K562 (cell line): ENCODE measurements at regions not wholly inside any gene's neighbourhood (a gene's known extent, or its start where the extent isn't known, plus 50 kb on each side); places are given as distances from the start of the nearest gene placed in this dataset.

Experiments
- ATAC-seq: fragments of 200-7000 bp; cut with Tn5 transposase; 3 replicates; pipeline ENCODE4 v1.9.1; 2020; ENCODE audit warnings: moderate library complexity
- BruUV-seq: library from RNA; stranded (reverse); fragments of 400-500 nt; replicated peaks from 2 replicates; lab custom pipeline; 2021; lab: Mats Ljungman, UMichigan
- CTCF ChIA-PET: fragments of 300-600 bp; formaldehyde crosslinking; extraction: SDS; loops from one replicate; lab custom pipeline; 2021; ENCODE audit warnings: low intra/inter-chr PET ratio; lab: Yijun Ruan, JAX
- POLR2A ChIA-PET: fragments of 300-600, 350-650 bp; sonication (Branson Sonifier 250); formaldehyde crosslinking; extraction: SDS; loops from one replicate; lab custom pipeline; 2021; ENCODE audit warnings: antibody characterized with exemption, inconsistent platforms; lab: Yijun Ruan, JAX
- DNase-seq, 4 experiments: peaks; one replicate each; pipeline versions ENCODE4 v3.0.0 to v3.0.0-alpha.2; 2011 to 2018; ENCODE audit warnings: low spot score in 3 of 4, mixed read lengths in 3 of 4; ENCODE audit errors: extremely low read depth in 1 of 4
- FAIRE-seq: peaks from 2 replicates; lab custom pipeline; 2011; peaks lifted over from hg19 to GRCh38; lab: Jason Lieb, UNC
- H2AFZ ChIP-seq: 2 replicates; pipeline ENCODE4 v1.6.0; 2011; ENCODE audit warnings: low read depth, low read length, control low read depth, inconsistent platforms
- H3K27ac ChIP-seq: fragments of 200-600 bp; 3 replicates; pipeline ENCODE4 v1.8.0; 2011; ENCODE audit warnings: low read depth, mild to moderate bottlenecking, control low read depth, inconsistent platforms, low read length, moderate library complexity, mixed read lengths; ENCODE audit errors: extremely low read depth
- H3K27me3 ChIP-seq, 2 experiments: fragments of 300-600 bp in 1 of 2; 2 replicates in 1 of 2; 3 replicates in 1 of 2; pipeline versions ENCODE4 v1.6.0 to v1.8.0; 2011; ENCODE audit warnings: inconsistent platforms in 2 of 2, low read length in 2 of 2, mild to moderate bottlenecking in 1 of 2, mixed read lengths in 1 of 2, moderate library complexity in 1 of 2; ENCODE audit not compliant: control insufficient read depth in 2 of 2, insufficient read depth in 2 of 2
- H3K36me3 ChIP-seq: fragments of 300-600 bp; 3 replicates; pipeline ENCODE4 v1.8.0; 2011; ENCODE audit warnings: mild to moderate bottlenecking, low read length, inconsistent platforms; ENCODE audit not compliant: control insufficient read depth, insufficient read depth
- H3K4me1 ChIP-seq, 2 experiments: fragments of 200-600 bp in 1 of 2; replicated peaks in 1 of 2; 2 replicates in 1 of 2; 3 replicates in 1 of 2; pipeline versions ENCODE4 v1.5.1 to v1.8.0; 2011; ENCODE audit warnings: inconsistent platforms in 2 of 2, low read length in 2 of 2, mild to moderate bottlenecking in 1 of 2, mixed read lengths in 1 of 2, moderate library complexity in 1 of 2; ENCODE audit not compliant: control insufficient read depth in 2 of 2, insufficient read depth in 2 of 2
- H3K4me2 ChIP-seq: 2 replicates; pipeline ENCODE4 v1.6.1; 2011; ENCODE audit warnings: low read length, control low read depth, inconsistent platforms, mixed read lengths; ENCODE audit not compliant: insufficient read depth
- H3K4me3 ChIP-seq: fragments of 200-600 bp; sonication (generic), shearing (Covaris generic); 2 replicates; pipeline ENCODE4 v1.5.1; 2016; ENCODE audit warnings: control low read depth, inconsistent platforms
- H3K79me2 ChIP-seq: fragments of 200-600 bp; 3 replicates; pipeline ENCODE4 v1.8.0; 2011; ENCODE audit warnings: low read length, inconsistent platforms; ENCODE audit not compliant: control insufficient read depth, insufficient read depth
- H3K9ac ChIP-seq, 2 experiments: 2 replicates each; pipeline versions ENCODE4 v1.6.0 to v1.6.1; 2011; ENCODE audit warnings: low read depth in 2 of 2, low read length in 2 of 2, control low read depth in 1 of 2, inconsistent platforms in 1 of 2, mild to moderate bottlenecking in 1 of 2, mixed read lengths in 1 of 2; ENCODE audit not compliant: insufficient read depth in 1 of 2
- H3K9me1 ChIP-seq: one replicate; pipeline ENCODE4 v1.6.0; 2011; ENCODE audit warnings: inconsistent platforms, mild to moderate bottlenecking, low read length, moderate library complexity; ENCODE audit not compliant: control insufficient read depth, insufficient read depth
- H3K9me3 ChIP-seq: replicated peaks from 2 replicates; pipeline ENCODE4 v1.5.1; 2011; ENCODE audit warnings: low read depth, low read length, inconsistent platforms; ENCODE audit not compliant: control insufficient read depth, insufficient read depth
- H4K20me1 ChIP-seq: replicated peaks from 2 replicates; pipeline ENCODE4 v1.6.1; 2011; ENCODE audit warnings: low read length, inconsistent platforms, mixed read lengths; ENCODE audit not compliant: control insufficient read depth, insufficient read depth
- HNRNPH1 ChIP-seq: fragments of 200-400 bp; formaldehyde crosslinking; optimal IDR thresholded peaks from 2 replicates; pipeline ENCODE3; 2017; ENCODE audit warnings: low read depth, mild to moderate bottlenecking, low read length, moderate library complexity
- KAT7 ChIP-seq: sonication (generic); formaldehyde crosslinking; IDR thresholded peaks from 2 replicates; pipeline ENCODE4 v1.8.0; 2022; ENCODE audit warnings: missing genetic modification reagents, mild to moderate bottlenecking, borderline replicate concordance
- SMARCA4 ChIP-seq: fragments of 450-650 bp; IDR thresholded peaks from 2 replicates; pipeline ENCODE4 v1.6.1; 2016
- SRSF3 ChIP-seq: fragments of 200-400 bp; formaldehyde crosslinking; IDR thresholded peaks from 2 replicates; pipeline ENCODE4 v1.6.1; 2016; ENCODE audit warnings: mild to moderate bottlenecking, low read length, moderate library complexity; ENCODE audit not compliant: insufficient read depth
- ZNF354B ChIP-seq: fragments of 250-450 bp; sonication (Bioruptor Pico); IDR thresholded peaks from 2 replicates; pipeline ENCODE4 v1.4.0; 2020
- ZNF586 ChIP-seq: fragments of 450-650 bp; formaldehyde crosslinking; conservative IDR thresholded peaks from 2 replicates; pipeline ENCODE4 v1.4.0; 2020; ENCODE audit warnings: mild to moderate bottlenecking, moderate library complexity
- WGBS: fragments of 100-300 bp; shearing (Covaris generic); methylation state at CpG from one replicate; pipeline ENCODE4 v1.1.6; 2016; ENCODE audit warnings: low coverage, mixed read lengths; ENCODE audit not compliant: insufficient coverage; ENCODE audit errors: missing lambda C conversion rate; 5-methylcytosine and 5-hydroxymethylcytosine counted together
- in situ Hi-C: fragments of 300-500 bp; cut with MboI; formaldehyde crosslinking; loops from 4 replicates; pipeline ENCODE4 v1.15.0; 2018; ENCODE audit warnings: inconsistent platforms, mixed read lengths
- intact Hi-C: fragments of 100-400 bp; cut with micrococcal nuclease; formaldehyde crosslinking; loops from 2 replicates; pipeline ENCODE4 v1.14.2; 2022
- TF ChIP-seq, protein P1 (sequence below), 2 experiments: fragments of 450-650 bp; IDR thresholded peaks; 2 replicates each; pipeline ENCODE4 v1.6.1; 2016; ENCODE audit warnings: mild to moderate bottlenecking in 2 of 2, borderline replicate concordance in 1 of 2, low read depth in 1 of 2, moderate library complexity in 1 of 2
- TF ChIP-seq, protein P2 (sequence below), 2 experiments: fragments of 450-650 bp; IDR thresholded peaks; 2 replicates each; pipeline ENCODE4 v1.6.1; 2018; ENCODE audit warnings: mild to moderate bottlenecking in 2 of 2, low read depth in 1 of 2; ENCODE audit not compliant: partially characterized antibody in 2 of 2

- H3K9ac ChIP-seq, result no peak overlapping the region
- ChIA-PET CTCF (no interaction called here), POLR2A (interaction anchor here (1.0 kb wide), 1 partner anchor 12 kb away, joined by 4 read pairs; no protein-coding TSS in a partner anchor)
- H3K4me1 ChIP-seq, result no peaks in the 10 kb centered on the region
- in situ Hi-C loops, result no loop called here
- no peaks in the 10 kb centered on the region for H4K20me1 ChIP-seq
- ATAC-seq (no peak), FAIRE-seq (no peak), DNase-seq (no peak)
- H3K4me3 ChIP-seq, result no peak overlapping the region
- no peak overlapping the region for H2AFZ ChIP-seq
- 2% methylated on average over 12 of the region's 12 CpGs for WGBS
- H3K9me1 ChIP-seq, result no peaks in the 10 kb centered on the region
- H3K79me2 ChIP-seq, result no peaks in the 10 kb centered on the region
- TF ChIP-seq SMARCA4 (no peak), SRSF3 (no peak), ZNF354B (no peak), ZNF586 (CRISPR knock-in tag) (no peak), HNRNPH1 (no peak), KAT7 (CRISPR knock-in tag) (no peak)
- TF ChIP-seq, protein P1, sequence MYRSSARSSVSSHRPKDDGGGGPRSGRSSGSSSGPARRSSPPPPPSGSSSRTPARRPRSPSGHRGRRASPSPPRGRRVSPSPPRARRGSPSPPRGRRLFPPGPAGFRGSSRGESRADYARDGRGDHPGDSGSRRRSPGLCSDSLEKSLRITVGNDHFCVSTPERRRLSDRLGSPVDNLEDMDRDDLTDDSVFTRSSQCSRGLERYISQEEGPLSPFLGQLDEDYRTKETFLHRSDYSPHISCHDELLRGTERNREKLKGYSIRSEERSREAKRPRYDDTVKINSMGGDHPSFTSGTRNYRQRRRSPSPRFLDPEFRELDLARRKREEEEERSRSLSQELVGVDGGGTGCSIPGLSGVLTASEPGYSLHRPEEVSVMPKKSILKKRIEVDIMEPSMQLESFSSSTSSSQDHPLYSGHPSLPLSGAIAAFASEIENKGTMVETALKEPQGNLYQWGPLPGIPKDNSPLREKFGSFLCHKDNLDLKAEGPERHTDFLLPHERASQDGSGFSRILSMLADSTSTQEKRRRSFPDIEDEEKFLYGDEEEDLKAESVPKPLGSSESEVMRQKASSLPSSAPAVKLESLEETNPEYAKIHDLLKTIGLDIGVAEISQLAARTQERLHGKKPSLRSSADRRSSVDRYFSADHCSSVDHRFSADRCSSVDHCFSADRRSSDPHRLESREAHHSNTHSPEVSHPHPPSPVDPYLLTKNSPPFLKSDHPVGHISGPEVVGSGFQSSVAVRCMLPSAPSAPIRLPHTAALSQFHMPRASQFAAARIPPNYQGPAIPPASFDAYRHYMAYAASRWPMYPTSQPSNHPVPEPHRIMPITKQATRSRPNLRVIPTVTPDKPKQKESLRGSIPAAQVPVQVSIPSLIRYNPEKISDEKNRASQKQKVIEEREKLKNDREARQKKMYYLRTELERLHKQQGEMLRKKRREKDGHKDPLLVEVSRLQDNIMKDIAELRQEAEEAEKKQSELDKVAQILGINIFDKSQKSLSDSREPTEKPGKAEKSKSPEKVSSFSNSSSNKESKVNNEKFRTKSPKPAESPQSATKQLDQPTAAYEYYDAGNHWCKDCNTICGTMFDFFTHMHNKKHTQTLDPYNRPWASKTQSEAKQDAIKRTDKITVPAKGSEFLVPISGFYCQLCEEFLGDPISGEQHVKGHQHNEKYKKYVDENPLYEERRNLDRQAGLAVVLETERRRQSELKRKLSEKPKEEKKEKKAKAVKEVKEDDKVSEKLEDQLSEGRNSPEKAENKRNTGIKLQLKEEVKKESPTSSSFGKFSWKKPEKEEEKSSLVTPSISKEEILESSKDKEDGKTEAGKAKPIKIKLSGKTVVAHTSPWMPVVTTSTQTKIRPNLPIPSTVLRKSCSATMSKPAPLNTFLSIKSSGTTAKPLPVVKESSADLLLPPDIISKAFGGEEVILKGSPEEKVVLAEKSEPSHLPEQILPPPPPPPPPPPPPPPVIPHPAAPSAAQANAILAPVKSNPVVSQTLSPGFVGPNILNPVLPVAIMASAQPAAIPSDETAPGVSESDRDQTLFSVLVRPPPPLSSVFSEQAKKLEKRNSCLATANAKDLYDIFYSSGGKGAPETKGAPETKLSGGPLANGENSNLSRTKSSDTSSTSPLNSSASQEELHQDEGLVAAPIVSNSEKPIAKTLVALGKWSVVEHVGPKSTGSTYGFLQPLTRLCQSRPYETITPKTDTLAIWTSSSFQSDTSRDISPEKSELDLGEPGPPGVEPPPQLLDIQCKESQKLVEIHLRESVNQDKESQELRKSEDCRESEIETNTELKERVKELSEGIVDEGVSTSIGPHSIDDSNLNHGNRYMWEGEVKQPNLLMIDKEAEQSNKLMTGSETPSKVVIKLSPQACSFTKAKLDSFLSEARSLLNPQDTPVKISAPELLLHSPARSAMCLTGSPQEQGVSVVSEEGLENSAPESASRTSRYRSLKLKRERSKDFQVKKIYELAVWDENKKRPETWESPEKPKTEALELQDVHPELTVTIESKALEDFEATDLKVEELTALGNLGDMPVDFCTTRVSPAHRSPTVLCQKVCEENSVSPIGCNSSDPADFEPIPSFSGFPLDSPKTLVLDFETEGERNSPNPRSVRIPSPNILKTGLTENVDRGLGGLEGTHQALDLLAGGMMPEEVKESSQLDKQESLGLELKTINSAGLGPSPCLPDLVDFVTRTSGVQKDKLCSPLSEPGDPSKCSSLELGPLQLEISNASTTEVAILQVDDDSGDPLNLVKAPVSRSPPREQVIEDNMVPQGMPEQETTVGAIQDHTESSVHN (IDR thresholded peaks at IDR 0.05; ENCODE audit: borderline replicate concordance in 1 of 2, low read depth in 1 of 2), result no peak
- TF ChIP-seq, protein P2, sequence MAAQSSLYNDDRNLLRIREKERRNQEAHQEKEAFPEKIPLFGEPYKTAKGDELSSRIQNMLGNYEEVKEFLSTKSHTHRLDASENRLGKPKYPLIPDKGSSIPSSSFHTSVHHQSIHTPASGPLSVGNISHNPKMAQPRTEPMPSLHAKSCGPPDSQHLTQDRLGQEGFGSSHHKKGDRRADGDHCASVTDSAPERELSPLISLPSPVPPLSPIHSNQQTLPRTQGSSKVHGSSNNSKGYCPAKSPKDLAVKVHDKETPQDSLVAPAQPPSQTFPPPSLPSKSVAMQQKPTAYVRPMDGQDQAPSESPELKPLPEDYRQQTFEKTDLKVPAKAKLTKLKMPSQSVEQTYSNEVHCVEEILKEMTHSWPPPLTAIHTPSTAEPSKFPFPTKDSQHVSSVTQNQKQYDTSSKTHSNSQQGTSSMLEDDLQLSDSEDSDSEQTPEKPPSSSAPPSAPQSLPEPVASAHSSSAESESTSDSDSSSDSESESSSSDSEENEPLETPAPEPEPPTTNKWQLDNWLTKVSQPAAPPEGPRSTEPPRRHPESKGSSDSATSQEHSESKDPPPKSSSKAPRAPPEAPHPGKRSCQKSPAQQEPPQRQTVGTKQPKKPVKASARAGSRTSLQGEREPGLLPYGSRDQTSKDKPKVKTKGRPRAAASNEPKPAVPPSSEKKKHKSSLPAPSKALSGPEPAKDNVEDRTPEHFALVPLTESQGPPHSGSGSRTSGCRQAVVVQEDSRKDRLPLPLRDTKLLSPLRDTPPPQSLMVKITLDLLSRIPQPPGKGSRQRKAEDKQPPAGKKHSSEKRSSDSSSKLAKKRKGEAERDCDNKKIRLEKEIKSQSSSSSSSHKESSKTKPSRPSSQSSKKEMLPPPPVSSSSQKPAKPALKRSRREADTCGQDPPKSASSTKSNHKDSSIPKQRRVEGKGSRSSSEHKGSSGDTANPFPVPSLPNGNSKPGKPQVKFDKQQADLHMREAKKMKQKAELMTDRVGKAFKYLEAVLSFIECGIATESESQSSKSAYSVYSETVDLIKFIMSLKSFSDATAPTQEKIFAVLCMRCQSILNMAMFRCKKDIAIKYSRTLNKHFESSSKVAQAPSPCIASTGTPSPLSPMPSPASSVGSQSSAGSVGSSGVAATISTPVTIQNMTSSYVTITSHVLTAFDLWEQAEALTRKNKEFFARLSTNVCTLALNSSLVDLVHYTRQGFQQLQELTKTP (IDR thresholded peaks at IDR 0.05; ENCODE audit: low read depth in 1 of 2, partially characterized antibody in 2 of 2), result no peak
- no TSS peak for BruUV-seq
- no peaks in the 10 kb centered on the region for H3K9me3 ChIP-seq
- intact Hi-C loops, result no loop called here
- no peaks in the 10 kb centered on the region for H3K27me3 ChIP-seq
- H3K4me2 ChIP-seq, result no peak overlapping the region
- no peak overlapping the region for H3K27ac ChIP-seq
- no peaks in the 10 kb centered on the region for H3K36me3 ChIP-seq
Observed at GRCh38 chr12:72146495-72146894, 125.7 kb upstream of the TRHDE start.
